HL-60 (cell line): ENCODE measurements at regions not wholly inside any gene's neighbourhood (a gene's known extent, or its start where the extent isn't known, plus 50 kb on each side); places are given as distances from the start of the nearest gene placed in this dataset.

Experiments
- DNase-seq, 2 experiments: peaks; one replicate each; pipeline ENCODE4 v3.0.0-alpha.2; 2010 to 2020; ENCODE audit warnings: low read depth in 1 of 2, low spot score in 1 of 2
- H3K27ac ChIP-seq: fragments of 250-450 bp; sonication (Bioruptor Pico); replicated peaks from 2 replicates; pipeline ENCODE4 v1.5.1; 2020; ENCODE audit warnings: mild to moderate bottlenecking, moderate library complexity
- H3K27me3 ChIP-seq: fragments of 250-450 bp; sonication (Bioruptor Pico); 2 replicates; pipeline ENCODE4 v1.5.1; 2021; ENCODE audit warnings: mild to moderate bottlenecking, moderate library complexity; ENCODE audit not compliant: insufficient read depth, poor library complexity, severe bottlenecking
- H3K4me3 ChIP-seq: replicated peaks from 2 replicates; pipeline ENCODE4 v1.5.1; 2011; ENCODE audit warnings: mild to moderate bottlenecking, control low read depth, low read length; ENCODE audit not compliant: insufficient read depth
- GABPA ChIP-seq: IDR thresholded peaks from 2 replicates; pipeline ENCODE4 v1.6.1; 2012; ENCODE audit warnings: low read depth
- POLR2AphosphoS5 ChIP-seq: IDR thresholded peaks from 2 replicates; pipeline ENCODE4 v1.6.1; 2012; ENCODE audit warnings: low read depth
- SPI1 ChIP-seq: IDR thresholded peaks from 2 replicates; pipeline ENCODE4 v1.6.1; 2012; ENCODE audit warnings: low read depth, mild to moderate bottlenecking, borderline replicate concordance
- TF ChIP-seq, protein P1 (sequence below): IDR thresholded peaks from one replicate; pipeline ENCODE4 v1.5.1; 2011; ENCODE audit warnings: low read length, control low read depth, inconsistent platforms; ENCODE audit not compliant: insufficient read depth
- TF ChIP-seq, protein P2 (sequence below): IDR thresholded peaks from 2 replicates; pipeline ENCODE4 v1.6.1; 2012; ENCODE audit warnings: low read depth; ENCODE audit not compliant: insufficient replicate concordance

DNA sequence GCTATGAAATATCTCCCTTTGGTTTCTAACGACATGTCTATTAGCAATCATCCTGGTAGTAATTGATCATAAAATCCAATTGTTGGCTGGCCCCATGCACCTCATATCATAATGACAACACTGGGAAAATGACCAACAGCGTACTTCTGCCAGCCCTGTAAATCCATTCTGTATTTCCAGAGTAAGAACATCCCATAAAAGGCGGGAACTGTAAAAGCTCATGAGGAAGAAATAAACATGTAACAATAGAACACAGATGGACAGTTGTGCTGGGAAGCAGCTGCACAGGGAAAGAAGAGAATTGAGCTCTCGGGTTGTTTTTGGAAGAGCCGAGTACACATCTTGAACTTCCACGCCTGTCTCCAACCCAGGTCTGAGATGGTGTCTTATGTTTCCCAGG lies 218.7 kb downstream of the CMPK2 start:
- no peaks in the 10 kb centered on the region for H3K27me3 ChIP-seq
- DNase-seq = no peak
- H3K27ac ChIP-seq = no peak overlapping the region
- TF ChIP-seq, protein P1, sequence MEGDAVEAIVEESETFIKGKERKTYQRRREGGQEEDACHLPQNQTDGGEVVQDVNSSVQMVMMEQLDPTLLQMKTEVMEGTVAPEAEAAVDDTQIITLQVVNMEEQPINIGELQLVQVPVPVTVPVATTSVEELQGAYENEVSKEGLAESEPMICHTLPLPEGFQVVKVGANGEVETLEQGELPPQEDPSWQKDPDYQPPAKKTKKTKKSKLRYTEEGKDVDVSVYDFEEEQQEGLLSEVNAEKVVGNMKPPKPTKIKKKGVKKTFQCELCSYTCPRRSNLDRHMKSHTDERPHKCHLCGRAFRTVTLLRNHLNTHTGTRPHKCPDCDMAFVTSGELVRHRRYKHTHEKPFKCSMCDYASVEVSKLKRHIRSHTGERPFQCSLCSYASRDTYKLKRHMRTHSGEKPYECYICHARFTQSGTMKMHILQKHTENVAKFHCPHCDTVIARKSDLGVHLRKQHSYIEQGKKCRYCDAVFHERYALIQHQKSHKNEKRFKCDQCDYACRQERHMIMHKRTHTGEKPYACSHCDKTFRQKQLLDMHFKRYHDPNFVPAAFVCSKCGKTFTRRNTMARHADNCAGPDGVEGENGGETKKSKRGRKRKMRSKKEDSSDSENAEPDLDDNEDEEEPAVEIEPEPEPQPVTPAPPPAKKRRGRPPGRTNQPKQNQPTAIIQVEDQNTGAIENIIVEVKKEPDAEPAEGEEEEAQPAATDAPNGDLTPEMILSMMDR = no peak
- TF ChIP-seq POLR2AphosphoS5 (no peak), GABPA (no peak), SPI1 (no peak)
- H3K4me3 ChIP-seq = no peak overlapping the region

DNA sequence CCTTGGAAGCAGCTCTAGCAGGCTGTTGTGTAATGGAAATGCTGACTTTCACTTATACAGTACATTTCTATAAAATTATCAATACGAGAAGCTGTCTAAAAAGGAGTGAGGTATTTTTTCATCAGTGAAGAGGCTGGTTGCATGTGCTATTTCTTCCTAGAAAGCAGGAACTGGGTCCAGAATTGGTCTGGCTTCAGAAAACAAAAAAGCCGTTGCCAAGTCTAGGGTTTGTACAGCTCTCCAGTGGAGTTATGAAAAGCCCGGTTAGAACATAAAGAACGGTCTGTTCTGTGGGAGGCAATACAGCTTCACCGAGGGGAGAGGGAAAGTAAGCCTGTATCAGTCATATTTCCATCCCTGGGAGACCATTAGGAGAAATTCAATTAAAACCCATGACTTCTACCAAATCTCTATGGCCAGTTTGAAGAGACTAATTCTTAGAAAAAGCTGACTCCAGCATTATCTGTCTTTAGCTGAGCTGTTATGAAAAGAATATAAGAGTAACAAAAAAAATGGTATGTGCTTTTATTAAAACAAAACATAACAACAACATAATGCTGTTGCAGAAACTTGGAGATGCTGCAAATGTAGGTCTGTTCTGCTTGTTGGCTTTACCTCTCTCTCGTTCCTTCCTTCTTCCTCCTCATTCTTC lies 217.0 kb downstream of the CMPK2 start:
- no peak overlapping the region for H3K27ac ChIP-seq
- H3K4me3 ChIP-seq = no peak overlapping the region
- DNase-seq = no peak
- no peak for TF ChIP-seq SPI1
- TF ChIP-seq POLR2AphosphoS5 = no peak
- TF ChIP-seq, protein P1 = no peak
- TF ChIP-seq GABPA = no peak
- TF ChIP-seq, protein P2, sequence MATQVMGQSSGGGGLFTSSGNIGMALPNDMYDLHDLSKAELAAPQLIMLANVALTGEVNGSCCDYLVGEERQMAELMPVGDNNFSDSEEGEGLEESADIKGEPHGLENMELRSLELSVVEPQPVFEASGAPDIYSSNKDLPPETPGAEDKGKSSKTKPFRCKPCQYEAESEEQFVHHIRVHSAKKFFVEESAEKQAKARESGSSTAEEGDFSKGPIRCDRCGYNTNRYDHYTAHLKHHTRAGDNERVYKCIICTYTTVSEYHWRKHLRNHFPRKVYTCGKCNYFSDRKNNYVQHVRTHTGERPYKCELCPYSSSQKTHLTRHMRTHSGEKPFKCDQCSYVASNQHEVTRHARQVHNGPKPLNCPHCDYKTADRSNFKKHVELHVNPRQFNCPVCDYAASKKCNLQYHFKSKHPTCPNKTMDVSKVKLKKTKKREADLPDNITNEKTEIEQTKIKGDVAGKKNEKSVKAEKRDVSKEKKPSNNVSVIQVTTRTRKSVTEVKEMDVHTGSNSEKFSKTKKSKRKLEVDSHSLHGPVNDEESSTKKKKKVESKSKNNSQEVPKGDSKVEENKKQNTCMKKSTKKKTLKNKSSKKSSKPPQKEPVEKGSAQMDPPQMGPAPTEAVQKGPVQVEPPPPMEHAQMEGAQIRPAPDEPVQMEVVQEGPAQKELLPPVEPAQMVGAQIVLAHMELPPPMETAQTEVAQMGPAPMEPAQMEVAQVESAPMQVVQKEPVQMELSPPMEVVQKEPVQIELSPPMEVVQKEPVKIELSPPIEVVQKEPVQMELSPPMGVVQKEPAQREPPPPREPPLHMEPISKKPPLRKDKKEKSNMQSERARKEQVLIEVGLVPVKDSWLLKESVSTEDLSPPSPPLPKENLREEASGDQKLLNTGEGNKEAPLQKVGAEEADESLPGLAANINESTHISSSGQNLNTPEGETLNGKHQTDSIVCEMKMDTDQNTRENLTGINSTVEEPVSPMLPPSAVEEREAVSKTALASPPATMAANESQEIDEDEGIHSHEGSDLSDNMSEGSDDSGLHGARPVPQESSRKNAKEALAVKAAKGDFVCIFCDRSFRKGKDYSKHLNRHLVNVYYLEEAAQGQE = no peak
- no peaks in the 10 kb centered on the region for H3K27me3 ChIP-seq

DNA sequence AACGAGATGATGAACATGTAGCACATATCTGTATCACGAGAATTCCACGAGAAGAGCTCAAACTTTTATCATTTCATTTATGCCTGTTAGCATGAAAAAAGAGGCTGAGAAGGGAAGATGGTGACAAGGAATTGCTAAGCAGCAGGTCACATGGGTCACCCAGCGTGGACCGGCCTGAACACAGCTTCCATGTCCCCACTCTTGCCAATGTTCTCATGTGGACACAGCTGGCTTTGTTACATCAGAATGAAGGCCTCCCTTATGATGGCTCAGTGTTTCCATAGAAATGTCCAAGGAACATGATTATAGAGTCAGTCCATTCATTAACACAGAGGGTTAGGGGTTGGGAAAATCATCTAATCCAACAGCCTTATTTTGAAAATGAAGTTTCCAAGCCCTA lies 215.4 kb downstream of the CMPK2 start:
- Histone ChIP-seq H3K27ac (no peak overlapping the region), H3K4me3 (no peak overlapping the region), H3K27me3 (no peaks in the 10 kb centered on the region)
- TF ChIP-seq, protein P1 = no peak
- TF ChIP-seq POLR2AphosphoS5 = no peak
- TF ChIP-seq, protein P2 = no peak
- TF ChIP-seq GABPA = no peak
- no peak for TF ChIP-seq SPI1
- no peak for DNase-seq

DNA sequence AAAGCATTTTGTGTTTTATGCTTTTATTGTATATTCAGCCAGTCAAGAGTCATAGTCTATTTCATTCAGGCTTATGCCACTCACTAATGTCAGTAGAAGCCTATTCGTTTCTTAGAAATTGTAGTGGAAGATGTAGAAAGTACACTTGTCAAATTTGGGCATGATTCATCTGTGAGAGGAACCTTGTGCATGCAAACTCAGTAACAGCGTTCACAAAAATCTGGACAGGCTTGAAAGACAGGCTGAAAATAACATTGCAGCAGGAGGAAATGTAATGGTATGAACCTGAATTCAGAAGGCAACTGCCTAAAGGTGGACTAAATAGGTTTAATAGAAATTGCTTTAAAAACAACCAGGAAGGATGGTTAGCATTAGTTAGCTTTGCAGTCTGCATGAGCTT lies 213.5 kb downstream of the CMPK2 start:
- Histone ChIP-seq H3K27ac (no peak overlapping the region), H3K4me3 (no peak overlapping the region), H3K27me3 (no peaks in the 10 kb centered on the region)
- no peak for DNase-seq
- TF ChIP-seq SPI1 (no peak), GABPA (no peak), POLR2AphosphoS5 (no peak)
- TF ChIP-seq, protein P2 = no peak
- TF ChIP-seq, protein P1 = no peak
